ENCODE measurements at regions not wholly inside any gene's neighbourhood (a gene's known extent, or its start where the extent isn't known, plus 50 kb on each side); places are given as distances from the start of the nearest gene placed in this dataset.

DNA sequence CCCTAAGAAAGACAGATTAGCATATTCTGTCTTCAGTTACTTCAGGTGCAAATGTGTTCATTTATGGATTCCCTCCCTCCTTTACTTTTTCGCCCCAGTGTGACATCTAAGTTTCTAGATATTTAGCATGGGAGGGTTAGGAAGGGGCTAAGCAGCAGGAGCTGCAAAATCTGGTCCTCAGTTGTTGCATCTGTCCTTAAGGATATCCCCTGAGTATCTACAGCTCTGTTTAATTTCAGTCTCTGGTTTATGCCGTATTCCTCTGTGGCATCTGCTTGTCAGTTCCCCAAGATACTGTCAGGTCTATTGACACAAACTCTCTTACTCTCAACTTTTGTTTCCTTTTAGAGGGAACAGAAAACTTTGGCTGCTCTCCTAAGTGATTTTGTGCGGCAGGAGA is 754.6 kb upstream of the MAP3K7 start:
- TF ChIP-seq, protein P1, sequence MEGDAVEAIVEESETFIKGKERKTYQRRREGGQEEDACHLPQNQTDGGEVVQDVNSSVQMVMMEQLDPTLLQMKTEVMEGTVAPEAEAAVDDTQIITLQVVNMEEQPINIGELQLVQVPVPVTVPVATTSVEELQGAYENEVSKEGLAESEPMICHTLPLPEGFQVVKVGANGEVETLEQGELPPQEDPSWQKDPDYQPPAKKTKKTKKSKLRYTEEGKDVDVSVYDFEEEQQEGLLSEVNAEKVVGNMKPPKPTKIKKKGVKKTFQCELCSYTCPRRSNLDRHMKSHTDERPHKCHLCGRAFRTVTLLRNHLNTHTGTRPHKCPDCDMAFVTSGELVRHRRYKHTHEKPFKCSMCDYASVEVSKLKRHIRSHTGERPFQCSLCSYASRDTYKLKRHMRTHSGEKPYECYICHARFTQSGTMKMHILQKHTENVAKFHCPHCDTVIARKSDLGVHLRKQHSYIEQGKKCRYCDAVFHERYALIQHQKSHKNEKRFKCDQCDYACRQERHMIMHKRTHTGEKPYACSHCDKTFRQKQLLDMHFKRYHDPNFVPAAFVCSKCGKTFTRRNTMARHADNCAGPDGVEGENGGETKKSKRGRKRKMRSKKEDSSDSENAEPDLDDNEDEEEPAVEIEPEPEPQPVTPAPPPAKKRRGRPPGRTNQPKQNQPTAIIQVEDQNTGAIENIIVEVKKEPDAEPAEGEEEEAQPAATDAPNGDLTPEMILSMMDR (optimal IDR thresholded peaks at IDR 0.05 in 1 of 3, IDR thresholded peaks at IDR 0.05 in 1 of 3, conservative IDR thresholded peaks at IDR 0.05 in 1 of 3; ENCODE audit: extremely low read depth in 1 of 3, insufficient read depth in 2 of 3, low read length in 3 of 3) = no peak
- TF ChIP-seq EZH2 (IDR thresholded peaks at IDR 0.05; ENCODE audit: low read length) = no peak

Measured in keratinocyte (primary cell).